GM12865 (cell line): ENCODE measurements at regions not wholly inside any gene's neighbourhood (a gene's known extent, or its start where the extent isn't known, plus 50 kb on each side); places are given as distances from the start of the nearest gene placed in this dataset.

Source experiments
- DNase-seq: peaks from one replicate; pipeline ENCODE4 v3.0.0; 2010; ENCODE audit warnings: low read depth
- H3K4me3 ChIP-seq: 2 replicates; pipeline ENCODE4 v1.5.1; 2011; ENCODE audit warnings: mild to moderate bottlenecking, low read depth, low read length, control low read depth
- TF ChIP-seq, protein P1 (sequence below): IDR thresholded peaks from 2 replicates; pipeline ENCODE4 v1.5.1; 2011; ENCODE audit warnings: low read length, control low read depth, low read depth, inconsistent platforms; ENCODE audit not compliant: insufficient read depth; ENCODE audit errors: missing control alignments

- TF ChIP-seq, protein P1, sequence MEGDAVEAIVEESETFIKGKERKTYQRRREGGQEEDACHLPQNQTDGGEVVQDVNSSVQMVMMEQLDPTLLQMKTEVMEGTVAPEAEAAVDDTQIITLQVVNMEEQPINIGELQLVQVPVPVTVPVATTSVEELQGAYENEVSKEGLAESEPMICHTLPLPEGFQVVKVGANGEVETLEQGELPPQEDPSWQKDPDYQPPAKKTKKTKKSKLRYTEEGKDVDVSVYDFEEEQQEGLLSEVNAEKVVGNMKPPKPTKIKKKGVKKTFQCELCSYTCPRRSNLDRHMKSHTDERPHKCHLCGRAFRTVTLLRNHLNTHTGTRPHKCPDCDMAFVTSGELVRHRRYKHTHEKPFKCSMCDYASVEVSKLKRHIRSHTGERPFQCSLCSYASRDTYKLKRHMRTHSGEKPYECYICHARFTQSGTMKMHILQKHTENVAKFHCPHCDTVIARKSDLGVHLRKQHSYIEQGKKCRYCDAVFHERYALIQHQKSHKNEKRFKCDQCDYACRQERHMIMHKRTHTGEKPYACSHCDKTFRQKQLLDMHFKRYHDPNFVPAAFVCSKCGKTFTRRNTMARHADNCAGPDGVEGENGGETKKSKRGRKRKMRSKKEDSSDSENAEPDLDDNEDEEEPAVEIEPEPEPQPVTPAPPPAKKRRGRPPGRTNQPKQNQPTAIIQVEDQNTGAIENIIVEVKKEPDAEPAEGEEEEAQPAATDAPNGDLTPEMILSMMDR: no peak
- DNase-seq: no peak
- H3K4me3 ChIP-seq: no peak overlapping the region
These were observed 252.4 kb upstream of the SALL3 start for GRCh38 chr18:78727057-78727739.

DNA sequence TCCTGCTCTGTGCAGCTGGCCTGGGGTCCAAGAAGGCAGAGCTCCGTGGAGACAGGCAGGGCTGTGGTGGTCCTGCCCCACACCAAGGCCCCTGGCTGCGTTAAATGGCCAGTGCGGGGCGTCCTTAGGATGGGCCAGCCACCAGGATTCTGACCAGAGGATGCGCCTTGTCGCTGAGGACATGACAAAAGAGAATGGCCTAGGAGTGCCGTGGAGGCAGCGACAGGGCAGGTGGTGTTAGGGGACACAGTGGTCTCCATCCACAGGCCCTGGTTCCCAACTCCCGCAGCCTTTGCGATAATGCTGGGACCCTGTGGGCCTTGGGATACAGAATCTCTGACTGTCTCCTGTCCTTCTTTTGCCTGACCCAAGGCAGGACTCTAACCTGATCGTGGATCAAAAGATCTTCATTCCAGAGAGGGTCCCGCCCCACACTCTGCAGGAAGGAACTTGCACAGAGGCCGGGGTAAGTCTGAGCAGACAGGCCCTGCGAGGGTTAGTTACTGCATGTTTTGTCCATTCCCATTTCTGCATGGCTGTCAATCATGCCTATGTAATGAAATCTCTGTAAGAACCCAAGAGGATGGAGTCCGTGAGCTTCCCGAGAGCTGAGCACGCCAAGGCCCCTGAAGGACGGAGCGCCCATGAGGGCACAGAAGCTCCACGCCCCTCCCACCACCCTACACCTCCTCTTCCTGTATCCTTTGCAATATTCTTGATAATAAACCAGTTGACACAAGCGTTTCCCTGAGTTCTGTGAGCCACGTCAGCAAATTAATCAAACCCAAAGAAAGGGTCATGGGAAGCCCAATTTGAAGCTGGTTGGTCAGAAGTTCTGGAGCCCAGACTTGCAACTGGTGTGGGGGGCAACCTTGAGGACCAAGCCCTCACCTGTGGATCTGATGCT lies 251.5 kb upstream of the SALL3 start:
- no peak for DNase-seq
- no peak overlapping the region for H3K4me3 ChIP-seq
- TF ChIP-seq, protein P1: no peak

GRCh38 chr18:78728784-78729467 lies 250.7 kb upstream of the SALL3 start:
- no peak for DNase-seq
- no peak overlapping the region for H3K4me3 ChIP-seq
- TF ChIP-seq, protein P1: no peak

GRCh38 chr18:78730546-78730945 lies 249.1 kb upstream of the SALL3 start:
- no peak overlapping the region for H3K4me3 ChIP-seq
- TF ChIP-seq, protein P1: no peak
- DNase-seq: no peak

GRCh38 chr18:78731016-78731397 lies 248.6 kb upstream of the SALL3 start:
- TF ChIP-seq, protein P1: no peak
- H3K4me3 ChIP-seq: no peak overlapping the region
- DNase-seq: no peak

DNA sequence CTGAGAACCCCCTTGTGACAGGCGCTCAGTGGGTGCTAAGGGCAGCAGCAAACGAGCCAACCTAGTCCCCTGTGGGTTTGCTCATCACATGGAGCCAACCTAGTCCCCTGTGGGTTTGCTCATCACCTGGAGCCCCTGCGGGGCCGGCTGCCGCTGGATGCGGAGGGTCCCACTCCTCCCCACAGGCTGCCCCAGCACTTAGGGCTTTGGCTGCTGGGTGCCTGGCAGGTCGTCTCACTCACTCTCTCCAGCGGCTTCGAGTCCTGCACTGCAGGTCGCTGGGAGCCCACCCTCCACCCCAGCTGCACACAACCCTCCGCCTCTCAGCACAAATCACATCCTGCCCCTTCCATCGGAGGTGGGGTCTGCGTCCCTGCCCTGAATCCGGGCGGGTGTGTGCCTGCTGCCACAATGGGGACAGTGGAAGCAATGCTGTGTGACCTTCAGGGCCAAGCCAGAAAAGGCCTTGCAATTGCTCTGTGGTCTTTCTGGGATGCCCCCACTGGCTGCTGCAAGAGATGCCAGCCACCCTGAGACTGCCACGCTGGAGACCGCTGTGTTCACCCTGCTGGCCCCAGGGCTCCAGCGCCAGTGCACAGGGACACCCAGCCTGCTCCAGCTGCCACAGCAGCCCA lies 248.1 kb upstream of the SALL3 start:
- no peak for DNase-seq
- TF ChIP-seq, protein P1: no peak
- H3K4me3 ChIP-seq: no peak overlapping the region
